ENCODE measurements at regions not wholly inside any gene's neighbourhood (a gene's known extent, or its start where the extent isn't known, plus 50 kb on each side); places are given as distances from the start of the nearest gene placed in this dataset.

DNA sequence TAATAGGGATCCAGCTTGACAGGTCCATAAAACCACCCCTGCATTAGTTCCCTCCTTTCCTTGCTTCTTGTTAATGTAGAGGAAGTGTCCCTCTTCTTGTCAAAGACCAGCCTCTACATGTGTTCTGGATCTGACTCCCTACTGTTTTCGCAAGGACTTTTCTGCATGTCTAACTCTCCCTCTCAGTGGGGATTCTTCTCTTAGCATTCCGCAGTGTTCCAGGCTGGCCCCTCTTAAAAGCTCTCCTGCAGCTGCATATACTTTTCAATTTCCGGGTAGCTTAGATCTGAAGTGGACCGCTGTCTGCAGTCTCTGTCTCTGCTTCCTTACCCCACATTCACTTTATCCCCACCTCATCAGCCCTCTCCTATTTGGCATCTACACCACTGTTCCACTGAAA is 96.1 kb upstream of the MAN1A1 start:
- WGBS, 2 donors = 97% methylated on average over 4 of the region's 4 CpGs
- intact Hi-C loops (cut with DNase I; ENCODE audit: low total_unique reads) = no loop called here
- no peak for DNase-seq (ENCODE audit: low spot score in 2 of 2)
- no peak overlapping the region for H3K4me3 ChIP-seq (ENCODE audit: low read depth, poor library complexity, severe bottlenecking)
- TF ChIP-seq POLR2A (IDR thresholded peaks at IDR 0.05) (no peak), CTCF (IDR thresholded peaks at IDR 0.05) (no peak)

DNA sequence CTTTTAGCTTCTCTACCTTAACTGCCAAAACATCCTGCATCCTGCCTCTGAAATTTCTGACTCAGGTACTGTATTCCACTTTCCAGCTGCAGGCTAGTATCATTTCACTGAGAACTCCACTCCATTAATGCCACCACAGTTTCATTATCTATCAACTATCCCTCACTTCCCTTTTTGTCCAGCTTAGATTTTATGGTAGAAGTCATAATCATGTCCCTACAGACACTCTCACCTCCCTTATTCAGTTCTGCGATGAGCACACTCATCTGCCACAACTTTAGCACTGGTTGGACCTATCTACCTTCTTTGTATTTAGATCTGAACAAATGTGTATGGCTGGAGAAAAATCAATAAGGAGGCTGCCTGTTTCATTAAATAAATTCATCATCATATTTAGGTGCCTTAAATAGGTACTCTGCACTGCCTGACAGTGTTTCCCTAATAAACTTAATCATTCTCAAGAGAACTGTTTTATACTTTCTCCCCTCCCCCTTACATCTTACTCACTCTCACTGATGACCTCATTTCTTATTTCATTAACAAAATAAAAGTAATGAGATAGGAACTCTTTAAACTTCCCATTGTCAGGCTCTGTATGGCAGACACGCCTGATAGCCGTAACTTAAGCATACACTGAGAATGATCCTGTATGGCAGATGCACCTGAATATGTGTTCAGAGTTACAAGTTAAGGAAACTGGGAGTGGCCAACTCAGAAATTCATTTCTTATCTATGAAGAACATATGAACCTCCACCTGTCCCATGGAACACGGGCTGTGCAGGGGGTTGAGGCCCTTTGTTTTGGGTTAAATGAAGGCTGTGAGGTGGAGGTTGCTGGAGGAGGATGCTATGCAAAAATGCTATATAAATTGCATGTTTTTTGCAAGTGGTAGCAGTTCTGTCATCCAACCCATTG is 95.3 kb upstream of the MAN1A1 start:
- no peak for TF ChIP-seq POLR2A (IDR thresholded peaks at IDR 0.05)
- TF ChIP-seq CTCF (IDR thresholded peaks at IDR 0.05) = no peak
- 87 to 94% methylated on average over 4 of the region's 4 CpGs for WGBS, 2 donors
- no peak for DNase-seq (ENCODE audit: low spot score in 2 of 2)
- intact Hi-C loops (cut with DNase I; ENCODE audit: low total_unique reads) = no loop called here
- no peak overlapping the region for H3K4me3 ChIP-seq (ENCODE audit: low read depth, poor library complexity, severe bottlenecking)

GRCh38 chr6:119443993-119444641 is 94.6 kb upstream of the MAN1A1 start:
- WGBS, 2 donors = 76 to 80% methylated on average over 7 of the region's 7 CpGs
- DNase-seq (ENCODE audit: low spot score in 2 of 2) = no peak
- TF ChIP-seq POLR2A (IDR thresholded peaks at IDR 0.05) (no peak), CTCF (IDR thresholded peaks at IDR 0.05) (no peak)
- intact Hi-C loops (cut with DNase I; ENCODE audit: low total_unique reads) = no loop called here
- no peak overlapping the region for H3K4me3 ChIP-seq (ENCODE audit: low read depth, poor library complexity, severe bottlenecking)

DNA sequence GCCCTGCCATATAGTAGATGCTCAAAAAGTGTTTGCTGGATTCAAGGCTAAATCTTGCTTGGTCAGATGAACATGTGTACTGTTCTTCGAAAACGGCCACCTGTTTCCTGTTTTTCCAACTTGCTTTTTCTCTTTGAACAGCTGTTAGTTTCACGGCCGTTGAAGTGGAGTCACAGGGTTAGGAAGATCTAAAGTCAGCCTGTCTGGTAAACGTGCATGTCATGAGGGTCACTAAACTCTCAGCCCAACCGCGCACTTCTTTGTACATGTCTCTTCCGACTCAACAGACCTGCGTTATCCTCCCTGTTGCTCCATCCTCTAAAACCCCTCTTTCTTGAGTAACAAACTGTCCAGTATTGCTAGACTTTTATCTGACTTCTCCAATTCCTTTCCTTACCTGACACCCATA is 93.2 kb upstream of the MAN1A1 start:
- WGBS, 2 donors = 63 to 80% methylated on average over 9 of the region's 9 CpGs
- intact Hi-C loops (cut with DNase I; ENCODE audit: low total_unique reads) = no loop called here
- H3K4me3 ChIP-seq (ENCODE audit: low read depth, poor library complexity, severe bottlenecking) = no peak overlapping the region
- no peak for TF ChIP-seq CTCF (IDR thresholded peaks at IDR 0.05)
- TF ChIP-seq POLR2A (IDR thresholded peaks at IDR 0.05) = no peak
- peak in 1 of 2 donors; percentile 51 for DNase-seq (ENCODE audit: low spot score in 2 of 2)

- intact Hi-C loops (cut with DNase I; ENCODE audit: low total_unique reads) = no loop called here
- no peak for DNase-seq (ENCODE audit: low spot score in 2 of 2)
- TF ChIP-seq CTCF (IDR thresholded peaks at IDR 0.05) (no peak), POLR2A (IDR thresholded peaks at IDR 0.05) (no peak)
- WGBS, 2 donors = 97% methylated on average over 18 to 30 of the region's 37 CpGs
- H3K4me3 ChIP-seq (ENCODE audit: low read depth, poor library complexity, severe bottlenecking) = no peak overlapping the region
These were observed 91.4 kb upstream of the MAN1A1 start for GRCh38 chr6:119440953-119441352.

Data from lower leg skin (tissue), 4 donors.